Ascending aorta (tissue), 2 donors: ENCODE measurements at regions not wholly inside any gene's neighbourhood (a gene's known extent, or its start where the extent isn't known, plus 50 kb on each side); places are given as distances from the start of the nearest gene placed in this dataset.

Source experiments
- DNase-seq, 2 donors: peaks; one replicate each; pipeline ENCODE4 v3.0.0-alpha.2; 2019; ENCODE audit warnings: low spot score in 2 of 2
- H3K27ac ChIP-seq, 2 donors: fragments of 200-600 bp; sonication (generic); one replicate each; pipeline ENCODE4 v1.5.1; 2016 to 2017; ENCODE audit warnings: mild to moderate bottlenecking in 1 of 2
- H3K27me3 ChIP-seq: fragments of 200-600 bp; sonication (generic); one replicate; pipeline ENCODE4 v1.5.1; 2017
- H3K36me3 ChIP-seq, 2 donors: fragments of 200-600 bp; sonication (generic); one replicate each; pipeline ENCODE4 v1.5.1; 2016
- H3K4me1 ChIP-seq, 2 donors: fragments of 200-600 bp; sonication (generic); one replicate each; pipeline ENCODE4 v1.5.1; 2016 to 2017; ENCODE audit warnings: mild to moderate bottlenecking in 1 of 2
- H3K4me3 ChIP-seq, 2 donors: fragments of 200-600 bp; sonication (generic); one replicate each; pipeline ENCODE4 v1.5.1; 2016 to 2017; ENCODE audit warnings: mild to moderate bottlenecking in 1 of 2
- H3K9me3 ChIP-seq, 2 donors: fragments of 200-600 bp; sonication (generic); one replicate each; pipeline ENCODE4 v1.5.1; 2016
- intact Hi-C: fragments of 100-400 bp; cut with DNase I; formaldehyde crosslinking; loops from one replicate; pipeline ENCODE4 v1.15.1; 2023
- TF ChIP-seq, protein P1 (sequence below), 3 experiments: fragments of 200-600 bp in 2 of 3; fragments of 450-650 bp in 1 of 3; sonication (generic) in 2 of 3; IDR thresholded peaks; one replicate each; pipeline ENCODE4 v1.5.1; 2016 to 2019; ENCODE audit warnings: antibody characterized with exemption in 3 of 3, mild to moderate bottlenecking in 1 of 3, moderate library complexity in 1 of 3

DNA sequence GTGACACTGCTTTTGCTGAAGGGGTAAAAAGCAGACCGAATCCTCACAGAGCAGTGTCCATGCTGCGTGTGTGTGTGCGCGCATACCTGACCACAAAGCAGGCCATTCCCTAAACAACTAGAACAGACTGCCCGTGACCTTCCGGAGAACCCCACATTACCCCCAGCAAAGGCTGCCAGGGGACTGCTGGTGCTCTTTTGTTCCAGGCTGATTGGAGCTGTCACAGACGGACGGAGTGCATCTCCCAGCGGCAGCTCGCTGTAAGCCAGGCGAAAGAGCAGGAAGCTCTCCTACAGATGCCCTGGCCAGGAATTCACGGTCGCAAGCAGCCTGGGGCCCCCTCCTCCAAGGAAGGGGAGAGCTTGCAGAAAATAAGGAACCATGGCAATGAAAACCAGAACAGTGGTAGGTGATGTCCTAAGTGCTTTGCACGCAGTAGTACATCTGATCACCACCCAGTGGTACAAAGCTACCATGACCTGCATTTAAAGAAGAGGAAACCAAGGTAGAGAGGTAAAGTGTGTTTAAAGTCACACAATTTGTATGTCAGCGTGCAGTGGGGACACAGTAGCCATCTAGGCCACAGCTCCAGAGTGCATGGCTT lies 153.4 kb upstream of the DYNLRB2 start:
- H3K27ac ChIP-seq: no peak overlapping the region
- H3K4me1 ChIP-seq: no peaks in the 10 kb centered on the region
- DNase-seq: no peak
- no peaks in the 10 kb centered on the region for H3K9me3 ChIP-seq
- intact Hi-C loops: no loop called here
- H3K27me3 ChIP-seq: no peaks in the 10 kb centered on the region
- no peak overlapping the region for H3K4me3 ChIP-seq
- TF ChIP-seq, protein P1, sequence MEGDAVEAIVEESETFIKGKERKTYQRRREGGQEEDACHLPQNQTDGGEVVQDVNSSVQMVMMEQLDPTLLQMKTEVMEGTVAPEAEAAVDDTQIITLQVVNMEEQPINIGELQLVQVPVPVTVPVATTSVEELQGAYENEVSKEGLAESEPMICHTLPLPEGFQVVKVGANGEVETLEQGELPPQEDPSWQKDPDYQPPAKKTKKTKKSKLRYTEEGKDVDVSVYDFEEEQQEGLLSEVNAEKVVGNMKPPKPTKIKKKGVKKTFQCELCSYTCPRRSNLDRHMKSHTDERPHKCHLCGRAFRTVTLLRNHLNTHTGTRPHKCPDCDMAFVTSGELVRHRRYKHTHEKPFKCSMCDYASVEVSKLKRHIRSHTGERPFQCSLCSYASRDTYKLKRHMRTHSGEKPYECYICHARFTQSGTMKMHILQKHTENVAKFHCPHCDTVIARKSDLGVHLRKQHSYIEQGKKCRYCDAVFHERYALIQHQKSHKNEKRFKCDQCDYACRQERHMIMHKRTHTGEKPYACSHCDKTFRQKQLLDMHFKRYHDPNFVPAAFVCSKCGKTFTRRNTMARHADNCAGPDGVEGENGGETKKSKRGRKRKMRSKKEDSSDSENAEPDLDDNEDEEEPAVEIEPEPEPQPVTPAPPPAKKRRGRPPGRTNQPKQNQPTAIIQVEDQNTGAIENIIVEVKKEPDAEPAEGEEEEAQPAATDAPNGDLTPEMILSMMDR (IDR thresholded peaks at IDR 0.05): no peak
- H3K36me3 ChIP-seq: no peaks in the 10 kb centered on the region

DNA sequence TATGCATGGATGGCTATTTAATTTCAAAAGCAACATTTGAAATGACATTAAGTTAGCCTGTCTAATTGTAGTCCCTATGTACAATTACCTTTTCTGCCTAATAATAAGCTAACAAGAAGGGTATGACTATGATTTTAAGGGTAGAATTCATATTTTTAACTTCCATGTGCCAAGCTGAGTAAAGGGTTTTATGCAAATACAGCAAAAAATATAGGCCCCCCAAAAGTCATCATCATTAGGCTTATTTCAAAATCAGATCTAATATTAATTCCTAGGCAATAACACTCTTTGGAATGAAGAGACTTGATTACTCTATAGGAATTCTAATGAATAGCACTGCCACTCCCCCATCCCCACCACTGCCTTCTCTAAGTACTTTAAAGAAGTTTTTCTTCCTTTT lies 155.9 kb upstream of the DYNLRB2 start:
- H3K4me3 ChIP-seq: no peak overlapping the region
- no peaks in the 10 kb centered on the region for H3K27me3 ChIP-seq
- no peaks in the 10 kb centered on the region for H3K4me1 ChIP-seq
- intact Hi-C loops: no loop called here
- DNase-seq: no peak
- TF ChIP-seq, protein P1 (IDR thresholded peaks at IDR 0.05): no peak
- H3K27ac ChIP-seq: no peak overlapping the region
- H3K9me3 ChIP-seq: no peaks in the 10 kb centered on the region
- no peaks in the 10 kb centered on the region for H3K36me3 ChIP-seq

DNA sequence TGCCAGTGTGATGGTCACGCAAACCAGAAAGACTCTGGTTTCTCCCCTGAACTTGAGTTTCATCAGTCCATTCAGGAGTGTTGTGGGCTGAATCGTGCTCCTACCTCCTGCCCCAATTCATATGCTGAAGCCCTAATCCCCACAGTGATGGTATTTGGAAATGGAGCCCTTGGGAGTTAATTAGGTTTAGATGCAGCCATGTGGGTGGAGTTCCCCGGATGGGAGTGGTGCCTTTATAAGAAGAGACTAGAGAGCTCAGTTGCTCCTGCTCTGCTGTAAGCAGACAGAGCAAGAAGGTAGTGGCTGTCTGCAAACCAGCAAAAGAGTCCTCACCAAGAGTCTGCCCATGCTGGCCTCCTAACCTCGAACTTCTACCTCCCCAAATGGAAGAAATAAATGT lies 160.3 kb upstream of the DYNLRB2 start:
- intact Hi-C loops: no loop called here
- DNase-seq: no peak
- Histone ChIP-seq H3K36me3 (no peaks in the 10 kb centered on the region), H3K4me1 (no peaks in the 10 kb centered on the region), H3K27ac (no peak overlapping the region), H3K4me3 (no peak overlapping the region), H3K27me3 (no peaks in the 10 kb centered on the region), H3K9me3 (no peaks in the 10 kb centered on the region)
- TF ChIP-seq, protein P1 (IDR thresholded peaks at IDR 0.05): no peak

DNA sequence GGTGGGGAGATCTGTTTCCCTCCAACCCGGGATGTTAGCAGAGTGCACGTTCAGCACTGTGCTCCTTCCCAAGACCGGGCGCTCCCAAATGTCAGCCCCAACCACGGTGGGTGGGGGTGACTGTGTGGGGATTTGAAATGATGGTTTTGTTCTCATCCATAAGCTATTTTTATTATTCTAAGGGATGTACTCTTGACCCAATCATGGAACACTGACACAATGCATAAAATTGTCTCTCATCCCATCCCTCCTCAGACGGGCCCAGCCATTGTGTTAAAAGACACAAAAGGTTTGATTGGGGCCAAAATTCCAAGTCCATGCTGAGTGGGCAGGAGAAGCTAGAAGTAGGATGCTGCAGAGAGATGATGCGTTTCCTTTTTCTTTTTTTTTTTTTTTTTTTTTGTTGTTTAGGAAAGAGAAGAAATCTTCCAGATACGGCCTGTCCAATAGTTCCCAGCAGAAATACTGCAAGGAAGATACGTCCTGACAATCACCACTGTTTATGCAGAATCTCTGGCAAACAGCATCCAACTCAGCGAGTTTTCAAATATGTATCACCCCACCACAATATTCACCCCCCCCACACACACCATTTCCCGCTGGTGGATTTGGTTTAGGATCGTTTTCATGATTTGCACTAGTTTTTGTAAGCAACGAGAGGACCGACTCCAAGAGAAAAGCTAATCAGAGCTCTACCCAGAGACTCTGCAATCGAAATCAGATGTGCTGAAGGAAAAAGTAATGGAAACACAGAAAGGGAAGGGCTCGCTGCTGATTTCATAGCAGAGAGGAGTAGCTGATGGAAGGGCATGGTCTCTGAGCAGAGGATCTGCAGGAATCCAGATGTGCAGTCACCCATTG lies 163.5 kb upstream of the DYNLRB2 start:
- H3K4me3 ChIP-seq: no peak overlapping the region
- TF ChIP-seq, protein P1 (IDR thresholded peaks at IDR 0.05): no peak
- no peaks in the 10 kb centered on the region for H3K4me1 ChIP-seq
- no peak for DNase-seq
- H3K27me3 ChIP-seq: no peaks in the 10 kb centered on the region
- intact Hi-C loops: no loop called here
- H3K36me3 ChIP-seq: no peaks in the 10 kb centered on the region
- no peak overlapping the region for H3K27ac ChIP-seq
- H3K9me3 ChIP-seq: no peaks in the 10 kb centered on the region

DNA sequence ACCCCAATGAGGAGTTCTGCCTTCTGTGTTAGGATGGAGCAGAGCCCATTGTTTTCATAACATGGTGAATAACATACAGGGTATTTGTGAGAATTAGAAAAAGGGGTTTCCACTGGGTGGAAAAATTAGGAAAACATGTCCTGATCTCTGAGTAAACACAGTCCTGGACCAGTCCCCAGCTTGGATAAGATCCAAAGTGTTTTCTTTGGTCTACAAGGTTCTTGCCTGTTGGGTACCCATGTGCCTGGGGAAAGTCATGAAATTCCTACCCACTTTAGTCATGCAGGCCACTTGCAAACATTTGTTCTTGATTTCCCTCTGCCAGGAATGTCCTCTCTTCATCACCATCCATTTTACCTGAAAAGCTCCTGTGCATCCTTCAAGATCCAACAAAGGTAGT lies 164.8 kb upstream of the DYNLRB2 start:
- intact Hi-C loops: no loop called here
- no peaks in the 10 kb centered on the region for H3K4me1 ChIP-seq

More for the DNA sequence above, 164.8 kb upstream of the DYNLRB2 start:
- Histone ChIP-seq H3K9me3 (no peaks in the 10 kb centered on the region), H3K27me3 (no peaks in the 10 kb centered on the region), H3K4me3 (no peak overlapping the region), H3K36me3 (no peaks in the 10 kb centered on the region), H3K27ac (no peak overlapping the region)
- TF ChIP-seq, protein P1 (IDR thresholded peaks at IDR 0.05): no peak
- DNase-seq: no peak
